ENCODE measurements at regions not wholly inside any gene's neighbourhood (a gene's known extent, or its start where the extent isn't known, plus 50 kb on each side); places are given as distances from the start of the nearest gene placed in this dataset.

GRCh38 chr20:48049641-48050040 is 264.4 kb upstream of the SULF2 start:
- Histone ChIP-seq H3K27me3 (no peaks in the 10 kb centered on the region), H3K27ac (no peak overlapping the region), H3K4me1 (peaks cover 0 to 2% of the 10 kb centered on the region in 2 donors), H3K4me3 (no peak overlapping the region), H3K9me3 (no peaks in the 10 kb centered on the region), H3K36me3 (no peaks in the 10 kb centered on the region)
- TF ChIP-seq, protein P1, sequence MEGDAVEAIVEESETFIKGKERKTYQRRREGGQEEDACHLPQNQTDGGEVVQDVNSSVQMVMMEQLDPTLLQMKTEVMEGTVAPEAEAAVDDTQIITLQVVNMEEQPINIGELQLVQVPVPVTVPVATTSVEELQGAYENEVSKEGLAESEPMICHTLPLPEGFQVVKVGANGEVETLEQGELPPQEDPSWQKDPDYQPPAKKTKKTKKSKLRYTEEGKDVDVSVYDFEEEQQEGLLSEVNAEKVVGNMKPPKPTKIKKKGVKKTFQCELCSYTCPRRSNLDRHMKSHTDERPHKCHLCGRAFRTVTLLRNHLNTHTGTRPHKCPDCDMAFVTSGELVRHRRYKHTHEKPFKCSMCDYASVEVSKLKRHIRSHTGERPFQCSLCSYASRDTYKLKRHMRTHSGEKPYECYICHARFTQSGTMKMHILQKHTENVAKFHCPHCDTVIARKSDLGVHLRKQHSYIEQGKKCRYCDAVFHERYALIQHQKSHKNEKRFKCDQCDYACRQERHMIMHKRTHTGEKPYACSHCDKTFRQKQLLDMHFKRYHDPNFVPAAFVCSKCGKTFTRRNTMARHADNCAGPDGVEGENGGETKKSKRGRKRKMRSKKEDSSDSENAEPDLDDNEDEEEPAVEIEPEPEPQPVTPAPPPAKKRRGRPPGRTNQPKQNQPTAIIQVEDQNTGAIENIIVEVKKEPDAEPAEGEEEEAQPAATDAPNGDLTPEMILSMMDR (IDR thresholded peaks at IDR 0.05) = no peak
- no peak for DNase-seq (ENCODE audit: low spot score in 2 of 2)
- intact Hi-C loops (cut with DNase I) = no loop called here

DNA sequence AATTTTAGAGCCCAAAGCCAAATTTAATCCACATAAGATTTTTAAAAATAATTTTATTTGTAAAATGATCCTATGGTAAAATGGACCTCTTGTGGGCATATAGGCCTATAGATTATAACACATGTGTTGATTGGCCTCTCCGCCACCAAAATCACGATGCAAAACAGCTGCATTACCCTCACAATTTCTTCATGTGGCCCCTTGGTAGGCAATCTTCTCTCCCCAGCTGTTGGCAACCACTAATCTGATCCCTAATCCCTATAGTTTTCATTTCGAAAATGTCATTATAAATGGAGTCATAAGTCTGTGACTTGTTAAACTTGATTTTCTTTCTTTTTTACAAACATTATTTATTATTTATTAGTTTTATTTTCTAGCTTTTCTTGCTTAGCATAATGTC is 263.9 kb upstream of the SULF2 start:
- H3K27me3 ChIP-seq = no peaks in the 10 kb centered on the region
- intact Hi-C loops (cut with DNase I) = no loop called here
- TF ChIP-seq, protein P1 (IDR thresholded peaks at IDR 0.05) = no peak

GRCh38 chr20:48047447-48047846 is 262.2 kb upstream of the SULF2 start:
- H3K4me3 ChIP-seq = no peak overlapping the region
- intact Hi-C loops (cut with DNase I) = no loop called here
- H3K36me3 ChIP-seq = no peaks in the 10 kb centered on the region
- no peak overlapping the region for H3K27ac ChIP-seq
- DNase-seq (ENCODE audit: low spot score in 2 of 2) = no peak
- no peaks in the 10 kb centered on the region for H3K27me3 ChIP-seq
- no peaks in the 10 kb centered on the region for H3K9me3 ChIP-seq
- peaks cover 0 to 2% of the 10 kb centered on the region in 2 donors for H3K4me1 ChIP-seq
- TF ChIP-seq, protein P1 (IDR thresholded peaks at IDR 0.05) = no peak

More for the DNA sequence above, 263.9 kb upstream of the SULF2 start:
- no peak for DNase-seq (ENCODE audit: low spot score in 2 of 2)
- H3K27ac ChIP-seq = no peak overlapping the region
- H3K9me3 ChIP-seq = no peaks in the 10 kb centered on the region
- H3K36me3 ChIP-seq = no peaks in the 10 kb centered on the region
- peaks cover 0 to 2% of the 10 kb centered on the region in 2 donors for H3K4me1 ChIP-seq
- no peak overlapping the region for H3K4me3 ChIP-seq

- DNase-seq (ENCODE audit: low spot score in 2 of 2) = no peak
- TF ChIP-seq, protein P1 (IDR thresholded peaks at IDR 0.05) = no peak
- Histone ChIP-seq H3K36me3 (no peaks in the 10 kb centered on the region), H3K27ac (no peak overlapping the region), H3K4me3 (no peak overlapping the region), H3K9me3 (no peaks in the 10 kb centered on the region), H3K27me3 (no peaks in the 10 kb centered on the region), H3K4me1 (no peaks in the 10 kb centered on the region)
- intact Hi-C loops (cut with DNase I) = no loop called here
Measured at GRCh38 chr20:48042628-48043027, 257.3 kb upstream of the SULF2 start.

- H3K27me3 ChIP-seq = no peaks in the 10 kb centered on the region
- no peaks in the 10 kb centered on the region for H3K4me1 ChIP-seq
- no peaks in the 10 kb centered on the region for H3K36me3 ChIP-seq
- TF ChIP-seq, protein P1 (IDR thresholded peaks at IDR 0.05) = no peak
- no peak overlapping the region for H3K27ac ChIP-seq
- intact Hi-C loops (cut with DNase I) = no loop called here
- H3K9me3 ChIP-seq = no peaks in the 10 kb centered on the region
- DNase-seq (ENCODE audit: low spot score in 2 of 2) = no peak
- no peak overlapping the region for H3K4me3 ChIP-seq
Measured at GRCh38 chr20:48041078-48041780, 255.9 kb upstream of the SULF2 start.

Measured in ascending aorta (tissue), 2 donors.